IPS DF 6.9 (cell line): ENCODE measurements at regions not wholly inside any gene's neighbourhood (a gene's known extent, or its start where the extent isn't known, plus 50 kb on each side); places are given as distances from the start of the nearest gene placed in this dataset.

Source experiments
- DNase-seq: peaks from one replicate; pipeline ENCODE4 v3.0.0-alpha.2; 2013; ENCODE audit warnings: low read depth, low spot score
- H3K27ac ChIP-seq: one replicate; pipeline ENCODE4 v1.5.1; 2013; ENCODE audit warnings: low read length, control low read depth
- H3K27me3 ChIP-seq: 2 replicates; pipeline ENCODE4 v1.6.1; 2013; ENCODE audit warnings: mild to moderate bottlenecking, low read length; ENCODE audit not compliant: control insufficient read depth, insufficient read depth
- H3K36me3 ChIP-seq: 2 replicates; pipeline ENCODE4 v1.6.1; 2013; ENCODE audit warnings: low read length; ENCODE audit not compliant: control insufficient read depth, insufficient read depth
- H3K4me1 ChIP-seq: 2 replicates; pipeline ENCODE4 v1.6.1; 2013; ENCODE audit warnings: low read length; ENCODE audit not compliant: control insufficient read depth, insufficient read depth
- H3K4me3 ChIP-seq: 2 replicates; pipeline ENCODE4 v1.5.1; 2013; ENCODE audit warnings: mild to moderate bottlenecking, low read length
- H3K9me3 ChIP-seq: 2 replicates; pipeline ENCODE4 v1.6.1; 2013; ENCODE audit warnings: low read length, inconsistent platforms; ENCODE audit not compliant: control insufficient read depth, insufficient read depth
- WGBS: extraction: QIAGEN DNeasy Blood & Tissue Kit; methylation state at CpG from one replicate; pipeline ENCODE4 v1.1.7; 2013; ENCODE audit warnings: mixed read lengths, missing lambda C conversion rate; ENCODE audit not compliant: insufficient read length, insufficient coverage; 5-methylcytosine and 5-hydroxymethylcytosine counted together

- Histone ChIP-seq H3K27ac (no peak overlapping the region), H3K36me3 (no peaks in the 10 kb centered on the region), H3K9me3 (no peaks in the 10 kb centered on the region), H3K4me3 (no peak overlapping the region), H3K27me3 (no peaks in the 10 kb centered on the region), H3K4me1 (no peaks in the 10 kb centered on the region)
- no CpG with 5 or more reads among the region's 2 CpGs for WGBS
- DNase-seq, result no peak
These were observed 242.1 kb upstream of the PRMT6 start for GRCh38 chr1:106814418-106814817.

DNA sequence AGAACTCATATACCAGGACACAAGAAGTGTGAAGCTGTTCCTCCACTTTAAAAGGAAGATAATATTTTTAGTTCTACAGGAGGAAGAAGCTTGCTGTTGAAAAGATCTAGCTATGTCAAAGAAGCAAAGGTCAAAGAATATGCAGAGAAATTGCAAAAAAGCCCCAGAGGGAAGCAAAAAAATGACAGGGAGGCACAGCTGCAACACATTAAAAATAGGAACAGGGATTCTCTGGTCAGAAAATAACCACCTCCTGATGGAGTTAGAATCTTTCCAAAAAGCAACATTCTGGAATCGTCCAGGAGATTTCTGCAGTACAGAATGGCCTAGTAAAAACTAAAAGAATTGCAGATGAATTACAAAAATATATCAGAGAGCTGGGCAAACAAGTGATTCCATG is 238.9 kb upstream of the PRMT6 start:
- no peak for DNase-seq
- Histone ChIP-seq H3K9me3 (no peaks in the 10 kb centered on the region), H3K4me1 (no peaks in the 10 kb centered on the region), H3K27ac (no peak overlapping the region), H3K27me3 (no peaks in the 10 kb centered on the region), H3K4me3 (no peak overlapping the region), H3K36me3 (no peaks in the 10 kb centered on the region)
- no CpG with 5 or more reads among the region's 1 CpG for WGBS

GRCh38 chr1:106831511-106831910 is 225.0 kb upstream of the PRMT6 start:
- H3K4me3 ChIP-seq, result no peak overlapping the region
- no peaks in the 10 kb centered on the region for H3K4me1 ChIP-seq
- H3K9me3 ChIP-seq, result no peaks in the 10 kb centered on the region
- DNase-seq, result no peak
- no peaks in the 10 kb centered on the region for H3K36me3 ChIP-seq
- no peaks in the 10 kb centered on the region for H3K27me3 ChIP-seq
- no peak overlapping the region for H3K27ac ChIP-seq

- WGBS, result no CpG with 5 or more reads among the region's 2 CpGs
- Histone ChIP-seq H3K4me1 (no peaks in the 10 kb centered on the region), H3K4me3 (no peak overlapping the region), H3K9me3 (no peaks in the 10 kb centered on the region), H3K36me3 (no peaks in the 10 kb centered on the region), H3K27me3 (no peaks in the 10 kb centered on the region), H3K27ac (no peak overlapping the region)
- no peak for DNase-seq
These were observed 219.8 kb upstream of the PRMT6 start for GRCh38 chr1:106836708-106837107.

GRCh38 chr1:106843518-106843917 is 213.0 kb upstream of the PRMT6 start:
- no peaks in the 10 kb centered on the region for H3K4me1 ChIP-seq
- H3K9me3 ChIP-seq, result no peaks in the 10 kb centered on the region
- H3K4me3 ChIP-seq, result no peak overlapping the region
- no peaks in the 10 kb centered on the region for H3K27me3 ChIP-seq
- no peaks in the 10 kb centered on the region for H3K36me3 ChIP-seq
- DNase-seq, result no peak
- no CpG with 5 or more reads among the region's 4 CpGs for WGBS
- H3K27ac ChIP-seq, result no peak overlapping the region

DNA sequence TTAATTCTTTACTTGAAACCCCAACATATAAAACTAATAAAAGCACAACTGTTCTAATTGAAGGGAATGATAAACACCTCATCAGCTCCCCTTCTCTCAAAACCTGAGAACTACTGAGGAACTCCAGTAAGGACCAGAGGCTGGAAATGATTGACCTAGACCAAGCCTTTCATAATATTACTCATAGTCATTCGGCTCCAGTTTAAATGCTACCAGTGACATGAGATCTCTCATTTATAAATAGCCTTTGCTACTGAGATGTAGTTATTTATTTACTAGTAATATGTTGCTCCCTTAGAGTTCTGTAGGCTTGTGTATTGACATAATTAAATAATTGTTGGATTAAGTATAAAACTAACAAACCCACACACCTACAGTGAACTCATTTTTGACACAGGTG is 209.8 kb upstream of the PRMT6 start:
- no peaks in the 10 kb centered on the region for H3K9me3 ChIP-seq
- WGBS, result no CpG with 5 or more reads among the region's 1 CpG
- no peaks in the 10 kb centered on the region for H3K36me3 ChIP-seq
- H3K4me1 ChIP-seq, result no peaks in the 10 kb centered on the region
- no peak overlapping the region for H3K27ac ChIP-seq
- DNase-seq, result no peak
- H3K27me3 ChIP-seq, result no peaks in the 10 kb centered on the region
- no peak overlapping the region for H3K4me3 ChIP-seq

- H3K27me3 ChIP-seq, result no peaks in the 10 kb centered on the region
- DNase-seq, result no peak
- H3K27ac ChIP-seq, result no peak overlapping the region
- H3K4me1 ChIP-seq, result no peaks in the 10 kb centered on the region
- no peaks in the 10 kb centered on the region for H3K36me3 ChIP-seq
- H3K9me3 ChIP-seq, result no peaks in the 10 kb centered on the region
- H3K4me3 ChIP-seq, result no peak overlapping the region
These were observed 195.4 kb upstream of the PRMT6 start for GRCh38 chr1:106861110-106861509.

GRCh38 chr1:106868828-106869227 is 187.6 kb upstream of the PRMT6 start:
- no peak overlapping the region for H3K27ac ChIP-seq
- no peak overlapping the region for H3K4me3 ChIP-seq
- no peaks in the 10 kb centered on the region for H3K9me3 ChIP-seq
- H3K4me1 ChIP-seq, result no peaks in the 10 kb centered on the region
- H3K36me3 ChIP-seq, result no peaks in the 10 kb centered on the region
- no peak for DNase-seq
- no peaks in the 10 kb centered on the region for H3K27me3 ChIP-seq
- no CpG with 5 or more reads among the region's 1 CpG for WGBS

- Histone ChIP-seq H3K27me3 (no peaks in the 10 kb centered on the region), H3K4me1 (no peaks in the 10 kb centered on the region), H3K36me3 (no peaks in the 10 kb centered on the region), H3K4me3 (no peak overlapping the region), H3K9me3 (no peaks in the 10 kb centered on the region), H3K27ac (no peak overlapping the region)
- no CpG with 5 or more reads among the region's 1 CpG for WGBS
- no peak for DNase-seq
These were observed 180.9 kb upstream of the PRMT6 start for GRCh38 chr1:106875622-106876021.

DNA sequence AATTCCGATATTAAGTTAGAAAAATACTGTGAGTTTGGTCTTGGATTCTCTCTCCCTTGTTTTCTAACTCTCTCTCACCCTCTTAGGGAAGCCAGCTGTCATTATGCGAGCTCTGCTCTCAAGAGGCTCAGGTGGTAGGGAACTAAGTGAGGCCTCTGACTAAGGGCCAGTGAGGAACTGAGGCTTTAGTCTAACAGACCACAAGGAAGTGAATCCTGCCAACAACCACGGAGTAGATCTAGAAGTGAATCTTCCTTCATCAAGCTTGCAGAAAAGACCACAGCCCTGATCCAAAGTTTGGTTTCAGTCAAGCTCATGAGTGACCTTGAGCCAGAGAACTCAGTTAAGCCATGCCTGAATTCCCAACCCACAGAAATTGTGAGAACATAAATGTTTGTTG is 180.1 kb upstream of the PRMT6 start:
- Histone ChIP-seq H3K36me3 (no peaks in the 10 kb centered on the region), H3K9me3 (no peaks in the 10 kb centered on the region), H3K4me3 (no peak overlapping the region), H3K27ac (no peak overlapping the region), H3K27me3 (no peaks in the 10 kb centered on the region), H3K4me1 (no peaks in the 10 kb centered on the region)
- WGBS, result no CpG with 5 or more reads among the region's 3 CpGs
- no peak for DNase-seq

GRCh38 chr1:106879538-106879937 is 176.9 kb upstream of the PRMT6 start:
- H3K9me3 ChIP-seq, result no peaks in the 10 kb centered on the region
- no peaks in the 10 kb centered on the region for H3K4me1 ChIP-seq
- WGBS, result no CpG with 5 or more reads among the region's 3 CpGs
- H3K4me3 ChIP-seq, result no peak overlapping the region
- DNase-seq, result no peak
- H3K27ac ChIP-seq, result no peak overlapping the region
- H3K27me3 ChIP-seq, result no peaks in the 10 kb centered on the region
- H3K36me3 ChIP-seq, result no peaks in the 10 kb centered on the region
